Keratinocyte (primary cell): ENCODE measurements at regions not wholly inside any gene's neighbourhood (a gene's known extent, or its start where the extent isn't known, plus 50 kb on each side); places are given as distances from the start of the nearest gene placed in this dataset.

Experiments
- DNase-seq: peaks from one replicate; pipeline ENCODE4 v3.0.0-alpha.2; 2011; ENCODE audit warnings: low read depth, missing footprints, low spot score
- FAIRE-seq: peaks from 2 replicates; lab custom pipeline; 2011; peaks lifted over from hg19 to GRCh38; lab: Jason Lieb, UNC
- H2AFZ ChIP-seq: 2 replicates; pipeline ENCODE4 v1.6.0; 2012; ENCODE audit warnings: low read length, control low read depth, inconsistent platforms; ENCODE audit not compliant: control insufficient read depth
- H3K27ac ChIP-seq: 2 replicates; pipeline ENCODE4 v1.5.1; 2011; ENCODE audit warnings: low read length; ENCODE audit not compliant: control insufficient read depth, insufficient read depth
- H3K27me3 ChIP-seq: 3 replicates; pipeline ENCODE4 v1.6.0; 2011; ENCODE audit warnings: low read length; ENCODE audit not compliant: control insufficient read depth, insufficient read depth; ENCODE audit errors: extremely low read depth
- H3K36me3 ChIP-seq, 2 experiments: 2 replicates in 1 of 2; 3 replicates in 1 of 2; pipeline ENCODE4 v1.5.1; 2011; ENCODE audit warnings: low read length in 2 of 2, mild to moderate bottlenecking in 1 of 2; ENCODE audit not compliant: control insufficient read depth in 2 of 2, insufficient read depth in 2 of 2; ENCODE audit errors: extremely low read depth in 1 of 2
- H3K4me1 ChIP-seq: 3 replicates; pipeline ENCODE4 v1.5.1; 2011; ENCODE audit warnings: low read length; ENCODE audit not compliant: control insufficient read depth, insufficient read depth; ENCODE audit errors: extremely low read depth
- H3K4me2 ChIP-seq: 3 replicates; pipeline ENCODE4 v1.6.0; 2011; ENCODE audit warnings: low read depth, low read length; ENCODE audit not compliant: control insufficient read depth, insufficient read depth; ENCODE audit errors: extremely low read depth
- H3K4me3 ChIP-seq, 3 experiments: fragments of 200-600 bp in 1 of 3; sonication (generic) in 1 of 3; 2 replicates in 2 of 3; 3 replicates in 1 of 3; pipeline ENCODE4 v1.5.1; 2011 to 2016; ENCODE audit warnings: low read length in 3 of 3, mild to moderate bottlenecking in 3 of 3, control low read depth in 2 of 3, inconsistent platforms in 1 of 3, low read depth in 1 of 3, mixed read lengths in 1 of 3, mixed run types in 1 of 3, moderate library complexity in 1 of 3; ENCODE audit not compliant: control insufficient read depth in 2 of 3, insufficient read depth in 2 of 3; ENCODE audit errors: extremely low read depth in 1 of 3
- H3K79me2 ChIP-seq: 2 replicates; pipeline ENCODE4 v1.6.0; 2012; ENCODE audit warnings: low read length; ENCODE audit not compliant: control insufficient read depth, insufficient read depth
- H3K9ac ChIP-seq: 3 replicates; pipeline ENCODE4 v1.6.0; 2011; ENCODE audit warnings: low read length; ENCODE audit not compliant: control insufficient read depth, insufficient read depth; ENCODE audit errors: extremely low read depth
- H3K9me1 ChIP-seq: 3 replicates; pipeline ENCODE4 v1.6.0; 2011; ENCODE audit warnings: low read length; ENCODE audit not compliant: control insufficient read depth, insufficient read depth; ENCODE audit errors: extremely low read depth
- H3K9me3 ChIP-seq: 2 replicates; pipeline ENCODE4 v1.5.1; 2012; ENCODE audit warnings: low read depth, low read length; ENCODE audit not compliant: control insufficient read depth
- H4K20me1 ChIP-seq: 3 replicates; pipeline ENCODE4 v1.6.0; 2011; ENCODE audit warnings: low read length; ENCODE audit not compliant: control insufficient read depth, insufficient read depth; ENCODE audit errors: extremely low read depth
- CTCF ChIP-seq, 3 experiments: IDR thresholded peaks in 1 of 3; conservative IDR thresholded peaks in 1 of 3; optimal IDR thresholded peaks in 1 of 3; 2 replicates in 2 of 3; 3 replicates in 1 of 3; pipeline versions ENCODE3 to v1.5.1; 2011; ENCODE audit warnings: low read length in 3 of 3, mild to moderate bottlenecking in 3 of 3, moderate library complexity in 2 of 3, control low read depth in 1 of 3, inconsistent platforms in 1 of 3; ENCODE audit not compliant: insufficient read depth in 2 of 3; ENCODE audit errors: extremely low read depth in 1 of 3
- EZH2 ChIP-seq: IDR thresholded peaks from one replicate; pipeline ENCODE4 v1.6.1; 2012; ENCODE audit warnings: inconsistent platforms, mild to moderate bottlenecking, low read length, moderate library complexity
- dilution Hi-C: fragments of 300-500 bp; cut with MboI; formaldehyde crosslinking; loops from one replicate; pipeline ENCODE4 v1.7.0; 2020; ENCODE audit warnings: low sequenced_read_pairs; ENCODE audit not compliant: extremely low pct_ligation_motif_present

GRCh38 chr2:122535960-122536505, 780.6 kb downstream of the TSN start:
- Histone ChIP-seq H3K4me1 (no peaks in the 10 kb centered on the region), H4K20me1 (no peaks in the 10 kb centered on the region), H3K9me1 (no peaks in the 10 kb centered on the region), H3K36me3 (no peaks in the 10 kb centered on the region), H3K9ac (no peak overlapping the region), H3K79me2 (no peaks in the 10 kb centered on the region), H3K9me3 (no peaks in the 10 kb centered on the region), H2AFZ (no peak overlapping the region), H3K27ac (no peak overlapping the region), H3K27me3 (no peaks in the 10 kb centered on the region), H3K4me2 (no peak overlapping the region), H3K4me3 (no peak overlapping the region)
- dilution Hi-C loops: no loop called here
- no peak for FAIRE-seq
- no peak for TF ChIP-seq CTCF (optimal IDR thresholded peaks at IDR 0.05 in 1 of 3, IDR thresholded peaks at IDR 0.05 in 1 of 3, conservative IDR thresholded peaks at IDR 0.05 in 1 of 3; ENCODE audit: extremely low read depth in 1 of 3, insufficient read depth in 2 of 3, low read length in 3 of 3)
- TF ChIP-seq EZH2: no peak
- no peak for DNase-seq

GRCh38 chr2:122539311-122539710, 783.9 kb downstream of the TSN start:
- H3K4me3 ChIP-seq: no peak overlapping the region
- H3K27me3 ChIP-seq: no peaks in the 10 kb centered on the region
- no peaks in the 10 kb centered on the region for H3K4me1 ChIP-seq
- H3K9me3 ChIP-seq: no peaks in the 10 kb centered on the region
- dilution Hi-C loops: no loop called here
- TF ChIP-seq EZH2: no peak
- TF ChIP-seq CTCF (optimal IDR thresholded peaks at IDR 0.05 in 1 of 3, IDR thresholded peaks at IDR 0.05 in 1 of 3, conservative IDR thresholded peaks at IDR 0.05 in 1 of 3; ENCODE audit: extremely low read depth in 1 of 3, insufficient read depth in 2 of 3, low read length in 3 of 3): no peak
- H3K9ac ChIP-seq: no peak overlapping the region
- no peaks in the 10 kb centered on the region for H3K36me3 ChIP-seq
- no peak overlapping the region for H3K27ac ChIP-seq
- DNase-seq: no peak
- H3K4me2 ChIP-seq: no peak overlapping the region
- no peaks in the 10 kb centered on the region for H4K20me1 ChIP-seq
- H3K79me2 ChIP-seq: no peaks in the 10 kb centered on the region
- H3K9me1 ChIP-seq: no peaks in the 10 kb centered on the region
- no peak for FAIRE-seq
- H2AFZ ChIP-seq: no peak overlapping the region
